GM21360 (cell line): ENCODE measurements at regions not wholly inside any gene's neighbourhood (a gene's known extent, or its start where the extent isn't known, plus 50 kb on each side); places are given as distances from the start of the nearest gene placed in this dataset.
"Not testable (repeated sequence)": the region's sequence is repeated elsewhere in the genome, so short reads cannot be mapped to it uniquely, and the experiment has no call there.

Experiments used
- ATAC-seq: cut with Tn5 transposase; IDR thresholded peaks from one replicate; pipeline ENCODE4 v1.9.1; 2021; ENCODE audit warnings: mild to moderate bottlenecking, moderate library complexity; ENCODE audit not compliant: unreplicated experiment

DNA sequence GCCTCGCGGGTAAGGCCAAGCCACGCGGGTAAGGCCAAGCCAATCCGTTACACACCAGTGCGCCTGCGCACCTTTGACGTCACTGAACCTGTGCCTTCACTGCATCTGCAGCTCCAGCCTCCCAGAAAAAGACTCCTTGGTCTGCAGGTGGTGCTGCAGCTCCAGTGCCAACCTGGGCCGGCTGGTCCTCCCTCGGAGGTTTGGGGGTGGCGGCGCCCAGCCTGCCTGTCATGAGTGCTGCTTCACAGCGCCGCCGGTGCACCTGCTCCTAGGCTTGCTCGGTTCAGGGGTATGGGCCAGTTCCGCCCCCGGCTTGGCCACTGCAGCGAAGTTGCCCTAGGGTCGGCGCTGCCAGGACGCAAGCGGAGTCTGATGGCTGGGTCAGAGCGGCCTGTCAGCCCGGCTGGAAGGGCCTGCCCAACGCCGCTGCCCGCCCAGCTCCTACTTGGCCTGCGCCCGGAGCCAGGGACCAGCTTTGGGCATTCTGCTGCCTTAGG is 146.6 kb downstream of the USP22 start:
- ATAC-seq = no peak

DNA sequence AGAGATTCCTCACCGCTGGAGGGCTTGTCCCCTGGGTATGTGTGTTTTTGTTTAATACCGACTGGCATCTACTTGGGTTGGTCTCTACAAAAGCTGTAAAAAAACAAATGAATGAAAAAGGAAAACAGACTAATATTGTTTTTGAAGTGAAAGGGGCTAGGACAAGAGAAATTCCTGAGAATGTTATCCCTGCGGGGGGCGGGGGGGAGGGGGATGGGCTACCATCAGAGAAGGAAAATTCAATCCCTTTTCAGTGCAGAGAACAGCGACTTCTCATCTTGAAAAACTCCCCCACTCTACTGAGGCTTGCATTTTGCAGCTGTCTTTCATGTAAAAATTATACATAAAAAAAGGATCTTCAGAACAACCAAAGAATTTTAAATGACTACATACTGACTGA is 144.1 kb downstream of the USP22 start:
- ATAC-seq = not testable (repeated sequence)

DNA sequence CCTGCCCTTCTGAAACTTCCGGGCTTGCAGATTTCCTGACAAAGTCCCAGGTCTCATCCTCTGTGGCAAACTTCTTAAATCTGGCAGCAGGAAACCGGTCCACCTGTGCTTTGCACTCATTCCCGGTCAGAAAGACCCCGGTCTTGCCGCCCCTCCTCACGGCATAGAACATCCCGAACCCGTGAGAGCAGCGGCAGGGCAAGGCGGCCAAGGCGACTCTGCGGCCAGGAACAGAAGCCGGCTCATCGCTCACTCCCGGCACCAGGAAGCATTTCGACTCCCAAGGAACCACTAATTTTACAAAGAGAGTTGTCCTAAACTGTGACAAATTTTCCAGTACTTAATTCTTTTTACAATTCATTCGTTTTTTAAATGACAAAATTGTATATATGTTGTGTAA is 140.3 kb downstream of the USP22 start:
- ATAC-seq = not testable (repeated sequence)

DNA sequence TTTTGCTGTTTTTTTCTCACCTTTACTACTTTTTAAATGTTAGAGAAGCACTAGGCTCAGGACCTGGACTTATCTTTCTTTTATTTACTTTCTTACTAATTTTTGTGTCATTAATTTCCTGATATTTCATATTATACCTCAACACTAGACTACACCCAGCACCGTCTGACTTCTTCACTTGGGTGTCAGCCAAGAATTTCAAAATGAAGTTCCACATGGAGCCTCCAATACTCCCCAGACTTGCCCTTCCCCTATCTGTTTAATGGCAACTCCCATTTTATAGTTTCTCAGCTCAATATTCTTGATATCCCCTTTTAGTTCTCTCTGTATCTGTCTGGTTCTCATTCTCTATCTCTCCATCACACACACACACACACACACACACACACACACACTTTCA is 139.3 kb downstream of the USP22 start:
- ATAC-seq = not testable (repeated sequence)

DNA sequence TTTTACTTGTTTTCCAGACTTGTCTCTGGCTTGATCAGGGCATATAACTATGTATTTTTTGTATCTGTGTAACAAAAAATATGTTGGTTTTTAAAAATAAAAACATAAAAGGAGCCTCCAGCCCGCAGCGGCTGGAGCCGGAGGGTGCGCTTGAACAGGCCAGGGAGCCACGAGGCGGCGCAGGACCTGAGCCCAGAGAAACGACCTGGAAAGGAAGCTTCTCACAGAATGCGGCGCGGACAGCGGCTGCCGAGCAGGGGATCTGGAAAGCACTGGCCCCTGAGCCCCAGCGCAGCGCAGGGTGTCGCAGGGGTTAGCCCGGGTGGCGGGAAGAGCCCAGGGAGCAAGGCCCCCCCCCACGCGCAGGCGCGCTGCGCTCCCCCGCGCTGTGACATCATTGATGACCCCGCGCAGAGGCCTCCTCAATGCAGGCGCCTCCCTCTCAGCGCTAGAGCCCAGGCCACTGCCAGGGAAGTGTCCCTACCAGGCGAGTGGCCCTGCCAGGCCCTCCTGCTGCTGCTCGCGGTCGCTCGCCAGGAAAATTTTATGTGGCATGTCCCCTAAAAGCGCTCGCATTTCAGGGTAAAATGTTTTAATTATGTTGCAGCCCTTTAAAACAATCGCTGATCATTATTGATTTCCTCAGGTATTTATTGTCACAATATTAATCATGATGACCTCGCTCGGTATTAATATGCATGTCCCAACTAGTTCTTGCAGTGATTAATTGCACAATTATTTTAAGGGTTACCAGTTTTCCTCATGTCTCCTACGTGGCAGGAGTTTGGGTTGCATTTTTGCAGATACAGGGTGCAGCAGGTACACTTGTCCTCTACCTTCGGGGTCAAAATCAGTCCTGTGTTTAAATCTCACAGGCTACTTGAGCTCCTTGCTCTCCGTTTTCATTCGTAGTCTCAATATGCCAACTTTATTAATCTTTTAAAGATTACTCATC is 134.2 kb downstream of the USP22 start:
- peak; percentile 73 for ATAC-seq

DNA sequence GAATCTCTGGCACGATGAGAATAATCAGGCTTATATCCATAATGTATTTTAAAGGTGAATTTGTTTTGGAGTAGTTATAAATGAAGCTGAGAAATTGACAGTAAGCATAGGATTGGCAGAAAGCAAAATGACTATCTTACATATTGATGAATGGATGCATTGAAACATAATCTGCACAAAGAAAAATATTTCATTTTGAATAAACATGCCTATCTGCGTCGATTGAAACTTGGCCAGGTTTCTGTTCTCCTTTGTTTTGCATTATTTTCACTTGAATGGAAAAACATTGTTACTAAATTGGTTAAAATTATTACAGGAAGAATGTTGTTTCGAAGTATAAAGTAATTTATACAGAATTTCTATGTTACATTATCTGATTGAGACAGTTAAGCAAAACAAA is 128.2 kb downstream of the USP22 start:
- ATAC-seq = no peak

DNA sequence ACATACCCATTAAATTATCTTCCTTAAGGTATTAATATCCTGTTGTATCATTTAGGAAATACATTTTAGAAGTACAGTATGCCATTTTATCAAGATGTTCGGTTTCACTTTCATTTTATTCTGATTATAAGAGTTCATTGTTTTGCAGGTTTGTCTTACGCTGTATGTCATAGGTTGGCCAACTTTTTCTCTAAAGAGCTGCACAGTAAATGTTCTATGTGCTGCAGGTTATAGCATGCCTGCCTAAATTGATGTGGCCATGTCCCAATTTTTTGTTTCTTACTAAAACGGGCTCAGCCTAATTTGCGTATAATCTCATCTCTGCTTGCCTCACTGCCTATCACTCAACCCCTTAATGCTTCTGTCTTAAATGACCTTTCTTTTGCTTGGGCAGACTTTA is 126.4 kb downstream of the USP22 start:
- no peak for ATAC-seq

DNA sequence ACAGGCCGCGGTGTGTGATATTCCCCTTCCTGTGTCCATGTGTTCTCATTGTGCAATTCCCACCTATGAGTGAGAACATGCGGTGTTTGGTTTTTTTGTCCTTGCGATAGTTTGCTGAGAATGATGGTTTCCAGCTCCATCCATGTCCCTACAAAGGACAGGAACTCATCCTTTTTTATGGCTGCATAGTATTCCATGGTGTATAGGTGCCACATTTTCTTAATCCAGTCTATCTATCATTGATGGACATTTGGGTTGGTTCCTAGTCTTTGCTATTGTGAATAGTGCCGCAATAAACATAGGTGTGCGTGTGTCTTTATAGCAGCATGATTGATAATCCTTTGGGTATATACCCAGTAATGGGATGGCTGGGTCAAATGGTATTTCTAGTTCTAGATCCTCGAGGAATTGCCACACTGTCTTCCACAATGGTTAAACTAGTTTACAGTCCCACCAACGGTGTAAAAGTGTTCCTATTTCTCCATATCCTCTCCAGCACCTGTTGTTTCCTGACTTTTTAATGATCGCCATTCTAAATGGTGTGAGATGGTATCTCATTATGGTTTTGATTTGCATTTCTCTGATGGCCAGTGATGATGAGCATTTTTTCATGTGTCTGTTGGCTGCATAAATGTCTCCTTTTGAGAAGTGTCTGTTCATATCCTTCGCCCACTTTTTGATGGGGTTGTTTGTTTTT is 125.1 kb downstream of the USP22 start:
- ATAC-seq = not testable (repeated sequence)

DNA sequence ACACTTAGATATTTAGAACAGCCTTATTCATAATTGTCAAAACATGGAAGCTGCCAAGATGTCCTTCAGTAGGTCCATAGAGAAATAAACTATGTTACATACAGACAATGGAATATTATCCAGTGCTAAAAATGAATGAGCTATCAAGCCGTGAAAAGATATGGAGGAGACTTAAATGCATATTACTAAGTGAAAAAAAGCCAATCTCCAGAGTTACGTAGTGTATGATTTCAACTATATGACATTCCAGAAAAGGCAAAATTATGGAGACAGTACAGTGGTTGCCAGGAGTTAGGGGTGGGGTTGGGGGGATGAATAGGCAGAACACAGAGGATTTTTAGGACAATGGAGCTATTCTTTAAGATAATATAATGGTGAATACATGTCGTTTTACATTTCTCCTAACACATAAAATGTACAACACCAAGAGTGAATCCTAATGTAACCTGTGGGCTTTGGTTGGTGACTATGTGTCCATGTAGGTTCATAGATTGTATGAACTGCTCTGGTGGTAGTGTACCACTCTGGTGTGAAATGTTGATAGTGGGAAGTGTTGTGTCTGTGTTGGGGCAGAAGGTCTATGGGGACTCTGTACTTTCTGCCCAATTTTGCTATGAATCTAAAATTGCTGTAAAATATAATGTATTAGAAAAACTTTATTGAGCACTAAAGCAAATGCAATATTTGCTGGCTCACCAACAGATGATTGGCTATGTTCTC is 122.6 kb downstream of the USP22 start:
- no peak for ATAC-seq

DNA sequence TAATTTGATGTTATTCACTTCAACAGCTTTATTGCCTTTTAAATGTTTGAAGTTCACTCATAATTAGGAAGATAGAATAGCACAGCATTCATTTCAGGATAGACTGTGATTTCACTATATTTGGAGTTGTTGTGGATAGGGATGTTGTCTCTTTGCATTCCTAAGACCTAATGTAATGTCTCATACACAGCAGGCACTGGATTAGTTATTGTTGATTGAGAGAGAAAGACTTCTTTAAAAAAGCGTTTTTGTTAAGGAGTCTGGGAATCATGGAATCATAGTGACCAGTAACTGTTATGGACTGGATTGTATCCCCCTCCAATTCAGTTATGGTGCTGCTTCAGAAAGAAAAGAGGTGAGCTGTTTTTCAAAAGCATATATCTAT is 122.0 kb downstream of the USP22 start:
- no peak for ATAC-seq

DNA sequence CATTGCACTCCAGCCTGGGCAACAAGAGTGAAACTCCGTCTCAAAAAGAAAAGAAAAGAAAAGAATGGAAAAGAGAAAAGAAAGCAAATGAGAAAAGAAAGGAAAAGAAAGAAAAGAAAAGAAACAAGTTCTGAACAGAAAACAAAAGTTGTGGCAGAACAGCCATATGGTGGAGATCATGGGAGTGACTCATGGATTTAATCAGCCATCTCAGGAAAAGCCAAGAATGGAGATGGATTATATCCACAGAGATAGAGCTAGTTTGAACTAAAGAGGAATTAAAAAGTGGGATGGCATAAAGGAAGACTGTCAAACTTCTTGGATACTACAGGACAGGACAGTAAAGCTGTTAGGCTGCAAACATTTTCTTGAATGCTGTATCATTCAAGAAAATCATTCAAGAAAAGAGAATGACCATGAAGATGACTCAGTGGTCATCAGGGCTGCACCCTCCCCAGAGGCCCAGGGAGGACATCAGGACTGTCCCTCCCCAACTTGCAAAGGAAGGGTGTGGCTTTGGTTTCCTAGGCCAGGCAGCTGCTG is 120.6 kb downstream of the USP22 start:
- ATAC-seq = no peak

DNA sequence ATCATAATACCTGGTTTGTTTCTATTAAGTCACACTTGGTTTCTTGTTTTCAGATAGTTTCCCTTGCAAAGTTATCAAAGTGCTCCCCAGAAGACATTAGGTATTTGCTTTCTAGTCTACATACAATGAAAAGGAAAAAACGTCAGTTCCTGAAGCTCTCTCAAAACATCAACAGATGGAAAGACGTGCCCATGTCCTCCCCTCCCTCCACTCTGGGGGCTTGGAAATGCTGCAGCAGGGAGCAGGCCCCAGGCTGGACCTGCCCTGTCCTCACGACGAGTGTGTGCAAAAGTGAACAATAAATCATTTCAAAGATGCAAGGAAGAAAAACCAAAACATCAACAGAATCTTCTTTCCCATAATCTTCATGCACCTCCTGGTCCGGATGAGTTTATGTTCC is 118.5 kb downstream of the USP22 start:
- no peak for ATAC-seq

DNA sequence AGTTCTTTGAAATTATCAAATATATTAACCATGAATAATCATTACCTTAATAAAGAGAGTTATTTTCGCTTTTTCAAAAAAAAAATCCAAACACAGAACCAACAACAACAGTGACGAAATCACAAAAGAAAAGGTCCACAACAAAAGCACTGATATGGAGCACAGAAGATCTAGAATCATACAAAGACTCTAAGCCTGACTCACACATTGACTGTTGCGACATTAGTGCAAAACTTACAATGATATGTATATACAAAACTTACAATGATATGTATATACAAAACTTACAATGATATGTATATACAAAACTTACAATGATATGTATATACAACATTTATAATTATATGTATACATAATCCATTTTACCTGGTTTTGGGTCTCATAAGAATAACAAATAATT is 117.7 kb downstream of the USP22 start:
- no peak for ATAC-seq

DNA sequence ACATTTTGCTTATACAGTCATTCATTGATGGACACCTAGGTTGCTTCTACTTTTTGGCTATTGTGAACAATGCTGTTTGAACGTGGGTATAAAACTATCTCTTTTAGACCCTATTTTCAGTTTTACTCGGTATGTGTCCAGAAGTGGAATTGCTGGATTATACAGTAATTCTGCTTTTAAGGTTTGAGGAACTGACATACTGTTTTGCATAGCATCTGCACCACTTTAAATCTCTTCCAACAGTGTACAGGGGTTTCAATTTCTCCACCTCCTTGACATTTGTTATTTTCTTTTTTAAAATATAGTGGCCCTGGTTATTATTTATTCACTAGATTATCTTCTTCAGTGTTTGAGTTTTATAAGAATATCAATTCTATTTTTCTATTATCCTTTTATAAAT is 116.9 kb downstream of the USP22 start:
- no peak for ATAC-seq

DNA sequence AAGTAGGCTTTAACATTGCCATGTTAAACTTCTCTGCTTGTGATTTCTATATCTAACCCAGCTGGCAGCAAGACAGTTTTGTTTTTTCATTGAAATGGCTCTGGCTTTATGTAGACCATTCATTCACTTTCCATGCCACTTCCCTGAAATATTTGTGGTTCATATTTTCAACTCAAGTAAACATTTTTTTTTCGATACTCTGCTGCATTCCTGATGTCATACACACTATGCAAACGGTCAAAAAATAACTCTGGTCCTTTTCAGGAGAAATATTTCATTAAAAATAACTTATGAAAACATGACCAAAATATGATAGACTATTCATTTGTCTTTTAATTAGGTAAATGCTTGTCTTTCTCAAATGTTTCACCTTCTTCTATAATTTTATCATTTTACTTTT is 116.3 kb downstream of the USP22 start:
- ATAC-seq = no peak

DNA sequence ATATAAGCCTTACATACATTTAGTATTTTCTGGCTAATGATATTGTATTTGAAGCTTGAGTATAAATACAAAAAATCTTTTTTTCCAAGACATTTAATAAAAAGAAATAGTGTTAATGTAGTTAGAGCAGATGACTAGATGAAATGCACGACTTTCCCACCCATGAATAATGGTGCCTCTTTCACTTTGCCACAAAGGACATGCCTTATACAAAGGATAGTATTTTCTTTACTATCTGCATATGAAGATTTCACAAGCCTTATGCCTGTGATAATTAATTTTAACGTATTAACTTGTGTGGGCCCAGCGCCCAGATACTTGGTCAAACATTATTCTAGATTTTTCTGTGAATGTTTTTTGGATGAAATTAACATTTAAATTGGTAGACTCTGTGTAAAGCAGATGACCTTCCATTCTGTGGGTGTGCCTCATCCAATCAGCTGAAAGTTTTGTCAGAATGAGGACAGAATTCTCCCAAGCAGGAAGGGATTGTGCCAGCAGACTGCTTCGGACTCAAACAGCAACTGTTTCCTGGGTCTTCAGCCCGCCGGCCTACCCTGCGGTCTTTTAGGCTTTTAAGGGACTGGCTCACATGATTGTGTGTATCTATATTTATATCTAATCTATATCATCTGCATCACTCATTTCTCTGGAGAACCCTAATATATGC is 115.4 kb downstream of the USP22 start:
- no peak for ATAC-seq

DNA sequence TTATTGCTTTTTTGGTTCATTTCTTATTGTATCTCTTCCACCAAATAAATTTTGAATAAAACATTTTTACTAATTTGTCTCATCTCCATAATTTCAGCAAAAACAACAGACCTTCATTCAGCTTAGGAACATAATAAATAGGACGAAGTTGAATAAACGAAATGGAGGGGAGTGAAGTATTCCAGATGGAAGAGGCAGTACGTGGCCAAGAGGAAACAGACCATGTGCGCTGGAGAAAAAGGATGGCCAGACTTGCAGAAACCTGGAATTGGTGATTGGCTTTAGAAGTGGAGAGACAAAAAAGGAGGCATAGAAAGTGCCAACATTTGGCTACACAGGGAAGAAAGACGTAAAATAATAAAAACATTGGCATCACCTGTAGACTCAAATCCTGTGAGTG is 113.5 kb downstream of the USP22 start:
- ATAC-seq = no peak

DNA sequence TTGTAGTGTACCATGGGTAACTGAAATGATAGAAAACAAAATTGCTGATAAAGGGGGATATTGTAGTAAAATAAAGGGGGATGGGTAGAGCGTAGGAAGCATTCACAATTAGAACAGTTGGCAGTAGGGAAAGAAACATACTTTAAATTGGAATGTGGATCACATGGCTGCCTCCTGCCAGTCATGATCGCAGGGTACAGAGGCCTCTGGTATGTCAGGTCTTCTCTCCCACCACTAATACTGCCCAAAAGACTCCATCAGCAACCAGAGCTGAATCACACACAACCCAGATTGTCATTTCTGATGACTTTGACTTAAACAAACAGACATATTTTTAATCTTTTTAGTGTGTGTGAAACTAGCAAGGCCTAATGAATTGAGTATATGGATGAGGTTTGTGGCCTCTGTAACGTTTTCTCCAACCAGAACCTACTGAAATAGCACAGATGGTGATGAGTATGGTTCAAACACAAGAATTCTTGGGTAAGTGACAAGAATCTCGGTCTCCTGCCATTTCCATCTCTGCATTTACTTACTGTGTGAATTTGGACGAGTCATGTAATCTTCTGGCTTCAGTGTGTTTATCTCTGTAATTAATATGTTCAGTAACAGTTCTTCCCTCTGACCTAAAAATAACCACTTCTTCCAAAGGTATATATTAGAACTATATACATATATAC is 112.6 kb downstream of the USP22 start:
- no peak for ATAC-seq

DNA sequence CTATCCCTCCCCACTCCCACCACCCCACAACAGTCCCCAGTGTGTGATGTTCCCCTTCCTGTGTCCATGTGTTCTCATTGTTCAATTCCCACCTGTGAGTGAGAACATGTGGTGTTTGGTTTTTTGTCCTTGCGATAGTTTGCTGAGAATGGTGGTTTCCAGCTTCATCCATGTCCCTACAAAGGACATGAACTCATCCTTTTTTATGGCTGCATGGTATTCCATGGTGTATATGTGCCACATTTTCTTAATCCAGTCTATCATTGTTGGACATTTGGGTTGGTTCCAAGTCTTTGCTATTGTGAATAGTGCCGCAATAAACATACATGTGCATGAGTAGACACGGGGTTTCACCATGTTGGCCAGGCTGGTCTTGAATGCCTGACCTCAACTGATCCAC is 109.8 kb downstream of the USP22 start:
- ATAC-seq = not testable (repeated sequence)

DNA sequence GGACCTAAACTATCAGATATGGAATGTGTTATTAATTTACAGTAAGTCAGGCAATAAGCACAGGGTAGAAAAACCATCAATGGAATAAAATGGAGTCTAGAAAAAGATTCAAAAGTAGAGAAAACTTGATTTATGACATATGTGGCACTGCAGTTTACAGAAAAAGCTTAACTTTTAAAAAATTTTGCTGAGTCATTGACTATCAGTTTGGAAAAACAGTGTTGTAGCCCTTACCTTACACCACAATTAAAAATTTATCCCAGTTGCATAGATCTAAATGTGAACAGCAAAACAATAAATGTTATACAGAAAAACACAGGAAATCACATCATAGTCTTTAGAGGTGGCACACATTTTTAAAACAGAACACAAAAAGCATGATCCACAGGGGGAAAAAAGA is 108.5 kb downstream of the USP22 start:
- ATAC-seq = no peak
